Superior temporal gyrus (tissue), 1 donor: ENCODE measurements at regions not wholly inside any gene's neighbourhood (a gene's known extent, or its start where the extent isn't known, plus 50 kb on each side); places are given as distances from the start of the nearest gene placed in this dataset.

Experiments used
- DNase-seq: peaks from one replicate; pipeline ENCODE4 v3.0.0-alpha.2; 2016; ENCODE audit errors: extremely low spot score

- DNase-seq: no peak
These were observed 249.3 kb upstream of the TCERG1L start for GRCh38 chr10:131560706-131561355.

- DNase-seq: no peak
These were observed 250.4 kb upstream of the TCERG1L start for GRCh38 chr10:131561897-131562296.

- DNase-seq: no peak
These were observed 251.9 kb upstream of the TCERG1L start for GRCh38 chr10:131563411-131563810.

- DNase-seq: no peak
These were observed 256.0 kb upstream of the TCERG1L start for GRCh38 chr10:131567279-131568162.

GRCh38 chr10:131568866-131569265, 257.3 kb upstream of the TCERG1L start:
- no peak for DNase-seq

- no peak for DNase-seq
These were observed 258.6 kb upstream of the TCERG1L start for GRCh38 chr10:131569851-131570715.

- DNase-seq: no peak
These were observed 259.3 kb upstream of the TCERG1L start for GRCh38 chr10:131570716-131571307.

GRCh38 chr10:131571346-131571745, 259.8 kb upstream of the TCERG1L start:
- no peak for DNase-seq

GRCh38 chr10:131571865-131572264, 260.3 kb upstream of the TCERG1L start:
- no peak for DNase-seq

GRCh38 chr10:131573256-131573655, 261.7 kb upstream of the TCERG1L start:
- DNase-seq: no peak

GRCh38 chr10:131573707-131574106, 262.2 kb upstream of the TCERG1L start:
- DNase-seq: no peak

- DNase-seq: no peak
These were observed 262.8 kb upstream of the TCERG1L start for GRCh38 chr10:131574363-131574706.

- no peak for DNase-seq
These were observed 263.3 kb upstream of the TCERG1L start for GRCh38 chr10:131574707-131575430.

- DNase-seq: no peak
These were observed 264.4 kb upstream of the TCERG1L start for GRCh38 chr10:131575877-131576276.

- DNase-seq: no peak
These were observed 265.0 kb upstream of the TCERG1L start for GRCh38 chr10:131576341-131577177.

- no peak for DNase-seq
These were observed 265.6 kb upstream of the TCERG1L start for GRCh38 chr10:131577178-131577555.

GRCh38 chr10:131577786-131578471, 266.4 kb upstream of the TCERG1L start:
- no peak for DNase-seq

GRCh38 chr10:131578472-131578970, 267.0 kb upstream of the TCERG1L start:
- no peak for DNase-seq

- DNase-seq: no peak
These were observed 267.9 kb upstream of the TCERG1L start for GRCh38 chr10:131579251-131580071.
